GM12878 (cell line): ENCODE measurements at regions not wholly inside any gene's neighbourhood (a gene's known extent, or its start where the extent isn't known, plus 50 kb on each side); places are given as distances from the start of the nearest gene placed in this dataset.

ENCODE experiments used
- ATAC-seq: fragments of 200-7000 bp; cut with Tn5 transposase; 3 replicates; pipeline ENCODE4 v1.9.1; 2020; ENCODE audit warnings: mild to moderate bottlenecking, moderate library complexity
- BruUV-seq: library from RNA; stranded (reverse); fragments of 400-500 nt; replicated peaks from 2 replicates; lab custom pipeline; 2021; lab: Mats Ljungman, UMichigan
- CTCF ChIA-PET: fragments of 300-600 bp; sonication (Branson Sonifier 250); formaldehyde crosslinking; extraction: SDS; loops from one replicate; lab custom pipeline; 2021; ENCODE audit warnings: inconsistent platforms; lab: Yijun Ruan, JAX
- POLR2A ChIA-PET: fragments of 350-600 bp; formaldehyde crosslinking; extraction: SDS; loops from one replicate; lab custom pipeline; 2021; ENCODE audit warnings: inconsistent platforms; lab: Charles Lee
- RAD21 ChIA-PET: fragments of 300-600 bp; sonication (Branson Sonifier 250); formaldehyde crosslinking; loops from one replicate; lab custom pipeline; 2023; ENCODE audit warnings: antibody characterized with exemption; ENCODE audit not compliant: unreplicated experiment; lab: Charles Lee
- SMC1A ChIA-PET: fragments of 300-600 bp; sonication (Branson Sonifier 250); formaldehyde crosslinking; loops from one replicate; lab custom pipeline; 2023; ENCODE audit not compliant: unreplicated experiment, uncharacterized antibody; lab: Charles Lee
- DNase-seq: peaks from one replicate; pipeline ENCODE4 v3.0.0-alpha.2; 2011; ENCODE audit warnings: low read depth, low spot score
- FAIRE-seq: peaks from 3 replicates; lab custom pipeline; 2011; peaks lifted over from hg19 to GRCh38; lab: Jason Lieb, UNC
- H2AFZ ChIP-seq: 2 replicates; pipeline ENCODE4 v1.6.0; 2011; ENCODE audit warnings: low read depth, low read length, control low read depth; ENCODE audit not compliant: control insufficient read depth
- H3K27ac ChIP-seq: 2 replicates; pipeline ENCODE4 v1.5.1; 2011; ENCODE audit warnings: control low read depth; ENCODE audit not compliant: control insufficient read depth, insufficient read depth
- H3K27me3 ChIP-seq, 2 experiments: replicated peaks in 1 of 2; 2 replicates each; pipeline versions ENCODE4 v1.6.0 to v1.6.1; 2011; ENCODE audit warnings: low read length in 1 of 2; ENCODE audit not compliant: control insufficient read depth in 2 of 2, insufficient read depth in 2 of 2
- H3K36me3 ChIP-seq, 2 experiments: 2 replicates each; pipeline ENCODE4 v1.5.1; 2011; ENCODE audit warnings: low read length in 1 of 2; ENCODE audit not compliant: control insufficient read depth in 2 of 2, insufficient read depth in 2 of 2
- H3K4me1 ChIP-seq: 2 replicates; pipeline ENCODE4 v1.6.1; 2011; ENCODE audit warnings: mild to moderate bottlenecking, low read length, moderate library complexity, mixed read lengths; ENCODE audit not compliant: control insufficient read depth, insufficient read depth
- H3K4me2 ChIP-seq: 2 replicates; pipeline ENCODE4 v1.6.0; 2011; ENCODE audit warnings: control low read depth; ENCODE audit not compliant: control insufficient read depth, insufficient read depth
- H3K4me3 ChIP-seq: fragments of 200-600 bp; sonication (generic); 2 replicates; pipeline ENCODE4 v1.5.1; 2016
- H3K79me2 ChIP-seq: 2 replicates; pipeline ENCODE4 v1.6.0; 2011; ENCODE audit warnings: low read length; ENCODE audit not compliant: control insufficient read depth, insufficient read depth
- H3K9ac ChIP-seq: 2 replicates; pipeline ENCODE4 v1.8.0; 2011; ENCODE audit warnings: low read length, control low read depth, mixed read lengths; ENCODE audit not compliant: control insufficient read depth, insufficient read depth
- H3K9me3 ChIP-seq: replicated peaks from 3 replicates; pipeline ENCODE4 v1.5.1; 2011; ENCODE audit warnings: mild to moderate bottlenecking, low read length; ENCODE audit not compliant: control insufficient read depth, insufficient read depth
- H4K20me1 ChIP-seq: 2 replicates; pipeline ENCODE4 v1.6.0; 2011; ENCODE audit not compliant: control insufficient read depth, insufficient read depth
- EGR1 ChIP-seq, 2 experiments: IDR thresholded peaks; 1 replicate in 1 of 2; 2 replicates in 1 of 2; pipeline ENCODE4 v1.6.1; 2011 to 2012; ENCODE audit warnings: low read depth in 2 of 2, low read length in 2 of 2, borderline replicate concordance in 1 of 2, mild to moderate bottlenecking in 1 of 2, moderate library complexity in 1 of 2
- NFIC ChIP-seq: IDR thresholded peaks from 2 replicates; pipeline ENCODE4 v1.6.1; 2012; ENCODE audit warnings: low read depth, mild to moderate bottlenecking, inconsistent platforms, low read length, moderate library complexity
- NFYA ChIP-seq: IDR thresholded peaks from 2 replicates; pipeline ENCODE4 v1.6.1; 2011; ENCODE audit warnings: low read depth, mild to moderate bottlenecking, low read length, improper control_type of control experiment, borderline replicate concordance
- POLR2A ChIP-seq: IDR thresholded peaks from 2 replicates; pipeline ENCODE4 v1.6.1; 2011; ENCODE audit warnings: low read depth, mild to moderate bottlenecking, low read length
- STAT3 ChIP-seq: IDR thresholded peaks from 2 replicates; pipeline ENCODE4 v1.6.1; 2011; ENCODE audit warnings: low read depth, low read length, improper control_type of control experiment
- TAF1 ChIP-seq: IDR thresholded peaks from 2 replicates; pipeline ENCODE4 v1.6.1; 2011; ENCODE audit warnings: mild to moderate bottlenecking, low read depth, low read length, borderline replicate concordance
- USF2 ChIP-seq: IDR thresholded peaks from 2 replicates; pipeline ENCODE4 v1.6.1; 2011; ENCODE audit warnings: low read depth, low read length, improper control_type of control experiment, borderline replicate concordance
- ZBTB40 ChIP-seq: fragments of 450-650 bp; IDR thresholded peaks from 2 replicates; pipeline ENCODE4 v1.6.1; 2016; ENCODE audit warnings: mild to moderate bottlenecking, moderate library complexity, borderline replicate concordance
- WGBS: methylation state at CpG from one replicate; pipeline ENCODE4 v1.1.6; 2016; ENCODE audit warnings: low lambda C conversion rate; ENCODE audit not compliant: insufficient replicate concordance, insufficient coverage; ENCODE audit errors: missing lambda C conversion rate; 5-methylcytosine and 5-hydroxymethylcytosine counted together
- in situ Hi-C: fragments of 300-500 bp; cut with MboI; formaldehyde crosslinking; loops from 9 replicates; pipeline ENCODE4 v1.14.3; 2018; ENCODE audit warnings: mixed read lengths
- intact Hi-C: fragments of 100-400 bp; cut with micrococcal nuclease; formaldehyde crosslinking; loops from one replicate; pipeline ENCODE4 v1.14.2; 2022; ENCODE audit not compliant: unreplicated experiment

- no peak for TF ChIP-seq USF2
- no peak for TF ChIP-seq TAF1
- TF ChIP-seq ZBTB40: no peak
- TF ChIP-seq POLR2A: no peak
- no peak for TF ChIP-seq STAT3
- no peak for TF ChIP-seq NFIC
- TF ChIP-seq EGR1 (IDR thresholded peaks at IDR 0.05; ENCODE audit: borderline replicate concordance in 1 of 2, low read depth in 2 of 2, low read length in 2 of 2): no peak
- no peak for TF ChIP-seq NFYA
- no peak for FAIRE-seq
- H3K79me2 ChIP-seq: no peaks in the 10 kb centered on the region
- ChIA-PET SMC1A (no interaction called here), CTCF (interaction anchor here (0.8 kb wide), 1 partner anchor 12 kb away, joined by 3 read pairs; no protein-coding TSS in a partner anchor), RAD21 (no interaction called here), POLR2A (no interaction called here)
- H3K4me1 ChIP-seq: no peaks in the 10 kb centered on the region
- no peaks in the 10 kb centered on the region; a peak in 1 of 4 replicates for H3K27me3 ChIP-seq
- ATAC-seq: no peak
- no peak overlapping the region for H2AFZ ChIP-seq
- no peaks in the 10 kb centered on the region for H4K20me1 ChIP-seq
- in situ Hi-C loops: no loop called here
- WGBS: 12% methylated on average over 4 of the region's 4 CpGs
- no peak overlapping the region for H3K4me3 ChIP-seq
- H3K27ac ChIP-seq: no peak overlapping the region
- H3K36me3 ChIP-seq: no peaks in the 10 kb centered on the region
- H3K4me2 ChIP-seq: no peak overlapping the region
- H3K9ac ChIP-seq: no peak overlapping the region
- no peaks in the 10 kb centered on the region for H3K9me3 ChIP-seq
- DNase-seq: no peak
- intact Hi-C loops: no loop called here
- no TSS peak for BruUV-seq
These were observed 119.2 kb upstream of the NPVF start for GRCh38 chr7:25347360-25348066.
